ENCODE measurements at regions not wholly inside any gene's neighbourhood (a gene's known extent, or its start where the extent isn't known, plus 50 kb on each side); places are given as distances from the start of the nearest gene placed in this dataset.

- POLR2A ChIA-PET, result interaction anchor here (1.3 kb wide), 1 partner anchor 21 kb away, joined by 6 read pairs; no protein-coding TSS in a partner anchor
- no peaks in the 10 kb centered on the region for H3K9me3 Mint-ChIP-seq (ENCODE audit: insufficient read depth)
- H3K27me3 ChIP-seq (replicated peaks in 1 of 4; ENCODE audit: control extremely low read depth in 1 of 4, control insufficient read depth in 3 of 4, insufficient read depth in 4 of 4, low read length in 3 of 4), result no peaks in the 10 kb centered on the region
Measured at GRCh38 chr14:106850913-106851825, 1324.8 kb downstream of the TMEM121 start.

More at GRCh38 chr14:106850913-106851825, 1324.8 kb downstream of the TMEM121 start:
- no peak for TF ChIP-seq EZH2 (IDR thresholded peaks at IDR 0.05; ENCODE audit: borderline replicate concordance, insufficient read depth, low read depth, low read length, poor library complexity, severe bottlenecking)
- TF ChIP-seq CTCF (IDR thresholded peaks at IDR 0.05), result no peak
- Mint-ChIP-seq H3K4me1 (peaks cover 75% of the 10 kb centered on the region), H3K4me3 (peak overlapping the region; percentile 90), H3K27ac (peak overlapping the region; percentile 97), H3K27me3 (no peaks in the 10 kb centered on the region)
- intact Hi-C loops (cut with micrococcal nuclease), result no loop called here
- Histone ChIP-seq H3K4me1 (ENCODE audit: control insufficient read depth in 2 of 2, insufficient read depth in 2 of 2, low read length in 2 of 2) (peaks cover 58 to 62% of the 10 kb centered on the region in 2 donors), H3K4me3 (ENCODE audit: control extremely low read depth in 1 of 5, extremely low read depth in 1 of 5, insufficient read depth in 1 of 5, low read depth in 2 of 5, low read length in 4 of 5) (peak overlapping the region; percentile 67 to 96 (median 89)), H3K79me2 (ENCODE audit: control insufficient read depth, insufficient read depth, low read length) (peaks cover 59% of the 10 kb centered on the region), H3K9ac (ENCODE audit: low read length) (peak overlapping the region; percentile 91), H3K36me3 (replicated peaks in 1 of 2; ENCODE audit: control extremely low read depth in 1 of 2, control insufficient read depth in 1 of 2, extremely low read depth in 1 of 2, insufficient read depth in 2 of 2, low read length in 1 of 2) (no peaks in the 10 kb centered on the region), H4K20me1 (ENCODE audit: control insufficient read depth, insufficient read depth, low read length, poor library complexity, severe bottlenecking) (no peaks in the 10 kb centered on the region), H3K4me2 (replicated peaks; ENCODE audit: low read depth, low read length, poor library complexity, severe bottlenecking) (peak overlapping the region; percentile 83), H3K27ac (ENCODE audit: low read length in 2 of 2) (peak overlapping the region; percentile 77 to 95), H3K9me3 (ENCODE audit: control extremely low read depth in 1 of 3, control insufficient read depth in 2 of 3, insufficient read depth in 1 of 3, low read length in 2 of 3) (no peaks in the 10 kb centered on the region), H2AFZ (ENCODE audit: insufficient read depth, low read depth, low read length, poor library complexity, severe bottlenecking) (peak overlapping the region; percentile 77)
- DNase-seq, result peak; percentile 81
- peak; percentile 74 for ATAC-seq (ENCODE audit: low read depth)
- CTCF ChIA-PET, result interaction anchor here (0.9 to 7.0 kb wide), 7 partner anchors 8 to 61 kb away, joined by 3 to 226 read pairs (median 8); no protein-coding TSS in a partner anchor
- 13% methylated on average over 12 of the region's 20 CpGs for WGBS (ENCODE audit: insufficient coverage)
